HepG2 (cell line): ENCODE measurements at regions not wholly inside any gene's neighbourhood (a gene's known extent, or its start where the extent isn't known, plus 50 kb on each side); places are given as distances from the start of the nearest gene placed in this dataset.

ENCODE experiments used
- ATAC-seq: fragments of 200-7000 bp; cut with Tn5 transposase; 3 replicates; pipeline ENCODE4 v1.9.1; 2020; ENCODE audit warnings: mild to moderate bottlenecking, moderate library complexity
- BruUV-seq: library from RNA; stranded (reverse); fragments of 400-500 nt; replicated peaks from 2 replicates; lab custom pipeline; 2021; lab: Mats Ljungman, UMichigan
- CTCF ChIA-PET: fragments of 300-600 bp; formaldehyde crosslinking; extraction: SDS; loops from one replicate; lab custom pipeline; 2021; ENCODE audit warnings: low total read pairs, inconsistent platforms, low intra/inter-chr PET ratio; lab: Yijun Ruan, JAX
- POLR2A ChIA-PET: fragments of 350-600 bp; sonication (Branson Sonifier 250); formaldehyde crosslinking; loops from one replicate; lab custom pipeline; 2020; ENCODE audit warnings: antibody characterized with exemption, inconsistent platforms; lab: Yijun Ruan, JAX
- DNase-seq: peaks from one replicate; pipeline ENCODE4 v3.0.0-alpha.2; 2015; ENCODE audit warnings: low spot score
- FAIRE-seq: peaks from 3 replicates; lab custom pipeline; 2011; peaks lifted over from hg19 to GRCh38; lab: Jason Lieb, UNC
- H2AFZ ChIP-seq: one replicate; pipeline ENCODE4 v1.6.1; 2011; ENCODE audit warnings: low read length, inconsistent platforms
- H3K27ac ChIP-seq: fragments of 300-600 bp; 3 replicates; pipeline ENCODE4 v1.8.0; 2011; ENCODE audit warnings: mixed run types, mild to moderate bottlenecking, mixed read lengths, low read length, inconsistent platforms; ENCODE audit not compliant: insufficient read depth; ENCODE audit errors: extremely low read length
- H3K27me3 ChIP-seq, 2 experiments: fragments of 200-600 bp in 1 of 2; 2 replicates in 1 of 2; 3 replicates in 1 of 2; pipeline versions ENCODE4 v1.6.0 to v1.8.0; 2011; ENCODE audit warnings: low read length in 2 of 2, mild to moderate bottlenecking in 2 of 2, moderate library complexity in 2 of 2, inconsistent platforms in 1 of 2; ENCODE audit not compliant: insufficient read depth in 2 of 2, control insufficient read depth in 1 of 2
- H3K36me3 ChIP-seq, 2 experiments: fragments of 200-600 bp in 1 of 2; replicated peaks in 1 of 2; 2 replicates in 1 of 2; 3 replicates in 1 of 2; pipeline versions ENCODE4 v1.5.1 to v1.8.0; 2011; ENCODE audit warnings: low read length in 2 of 2, inconsistent platforms in 1 of 2; ENCODE audit not compliant: insufficient read depth in 2 of 2, control insufficient read depth in 1 of 2
- H3K4me1 ChIP-seq: 2 replicates; pipeline ENCODE4 v1.5.1; 2012; ENCODE audit warnings: low read length, inconsistent platforms; ENCODE audit not compliant: insufficient read depth
- H3K4me2 ChIP-seq: 2 replicates; pipeline ENCODE4 v1.6.0; 2011; ENCODE audit warnings: low read depth, low read length, inconsistent platforms
- H3K4me3 ChIP-seq, 3 experiments: fragments of 200-600 bp in 1 of 3; sonication (generic), shearing (Covaris generic) in 1 of 3; replicated peaks in 1 of 3; 2 replicates each; pipeline ENCODE4 v1.5.1; 2011 to 2016; ENCODE audit warnings: low read length in 3 of 3, inconsistent platforms in 2 of 3, low read depth in 2 of 3, mild to moderate bottlenecking in 2 of 3, control low read depth in 1 of 3, mixed read lengths in 1 of 3; ENCODE audit not compliant: insufficient read depth in 1 of 3
- H3K79me2 ChIP-seq: one replicate; pipeline ENCODE4 v1.6.1; 2011; ENCODE audit warnings: low read length, inconsistent platforms; ENCODE audit not compliant: insufficient read depth
- H3K9ac ChIP-seq: 2 replicates; pipeline ENCODE4 v1.6.0; 2011; ENCODE audit warnings: mild to moderate bottlenecking, low read depth, low read length, inconsistent platforms; ENCODE audit not compliant: insufficient read depth
- H3K9me3 ChIP-seq: 2 replicates; pipeline ENCODE4 v1.5.1; 2012; ENCODE audit warnings: mild to moderate bottlenecking, low read length
- H4K20me1 ChIP-seq: 2 replicates; pipeline ENCODE4 v1.6.0; 2011; ENCODE audit warnings: inconsistent platforms, mild to moderate bottlenecking, low read length, moderate library complexity; ENCODE audit not compliant: insufficient read depth
- FOXC1 ChIP-seq: sonication (generic); formaldehyde crosslinking; IDR thresholded peaks from 2 replicates; pipeline ENCODE4 v1.8.0; 2022; ENCODE audit warnings: mild to moderate bottlenecking, missing genetic modification reagents, borderline replicate concordance
- NFAT5 ChIP-seq: sonication (generic); formaldehyde crosslinking; IDR thresholded peaks from 2 replicates; pipeline ENCODE4 v1.4.0; 2020; ENCODE audit warnings: missing genetic modification reagents
- POGK ChIP-seq: sonication (generic); formaldehyde crosslinking; conservative IDR thresholded peaks from 2 replicates; pipeline ENCODE4 v1.8.0; 2022; ENCODE audit warnings: mild to moderate bottlenecking, moderate library complexity, missing genetic modification reagents
- ZBTB40 ChIP-seq, 2 experiments: fragments of 450-650 bp in 1 of 2; sonication (generic) in 1 of 2; formaldehyde crosslinking in 1 of 2; IDR thresholded peaks; 2 replicates each; pipeline versions ENCODE4 v1.6.1 to v1.8.0; 2016 to 2022; ENCODE audit warnings: antibody characterized with exemption in 1 of 2, mild to moderate bottlenecking in 1 of 2, missing genetic modification reagents in 1 of 2
- ZNF678 ChIP-seq: sonication (generic); formaldehyde crosslinking; IDR thresholded peaks from 2 replicates; pipeline ENCODE4 v1.4.0; 2020; ENCODE audit warnings: mild to moderate bottlenecking, missing genetic modification reagents
- ZSCAN21 ChIP-seq: sonication (generic); formaldehyde crosslinking; IDR thresholded peaks from 2 replicates; pipeline ENCODE4 v1.8.0; 2022; ENCODE audit warnings: mild to moderate bottlenecking, missing genetic modification reagents, moderate library complexity, borderline replicate concordance
- WGBS: methylation state at CpG from one replicate; pipeline ENCODE4 v1.1.6; 2017; ENCODE audit warnings: low lambda C conversion rate; 5-methylcytosine and 5-hydroxymethylcytosine counted together
- in situ Hi-C: cut with HindIII; loops from 2 replicates; pipeline ENCODE4 v1.10.0; 2017; ENCODE audit warnings: low pct_unique_long_range_greater_than_20kb; ENCODE audit not compliant: extremely low pct_ligation_motif_present
- intact Hi-C: fragments of 100-400 bp; cut with micrococcal nuclease; formaldehyde crosslinking; loops from one replicate; pipeline ENCODE4 v1.10.0; 2022; ENCODE audit not compliant: unreplicated experiment

- TF ChIP-seq ZBTB40 (IDR thresholded peaks at IDR 0.05), result no peak
- no peak for TF ChIP-seq ZBTB40 (CRISPR knock-in tag; IDR thresholded peaks at IDR 0.05)
Measured at GRCh38 chrY:15292881-15293280, 768.6 kb downstream of the NLGN4Y start (continued).

GRCh38 chrY:15301879-15302278 is 777.5 kb downstream of the NLGN4Y start:
- POLR2A ChIA-PET, result no interaction called here
- TF ChIP-seq ZSCAN21 (CRISPR knock-in tag) (no peak), ZNF678 (CRISPR knock-in tag) (no peak), FOXC1 (CRISPR knock-in tag) (no peak), POGK (CRISPR knock-in tag) (no peak), NFAT5 (CRISPR knock-in tag) (no peak)

More at GRCh38 chrY:15301879-15302278, 777.5 kb downstream of the NLGN4Y start:
- Histone ChIP-seq H3K4me3 (no peak overlapping the region), H3K4me1 (no peaks in the 10 kb centered on the region), H3K79me2 (no peaks in the 10 kb centered on the region), H3K9ac (no peak overlapping the region), H4K20me1 (no peaks in the 10 kb centered on the region), H3K27ac (no peak overlapping the region), H2AFZ (no peak overlapping the region), H3K9me3 (no peaks in the 10 kb centered on the region), H3K36me3 (no peaks in the 10 kb centered on the region), H3K4me2 (no peak overlapping the region), H3K27me3 (no peaks in the 10 kb centered on the region)
- CTCF ChIA-PET, result no interaction called here
- in situ Hi-C loops, result no loop called here
- intact Hi-C loops, result no loop called here
- 5% methylated on average over 3 of the region's 3 CpGs for WGBS
- FAIRE-seq (no peak), DNase-seq (no peak), ATAC-seq (no peak)
- no TSS peak for BruUV-seq
